Transverse colon (tissue), 3 donors: ENCODE measurements at regions not wholly inside any gene's neighbourhood (a gene's known extent, or its start where the extent isn't known, plus 50 kb on each side); places are given as distances from the start of the nearest gene placed in this dataset.

Experiments
- POLR2A ChIP-seq: fragments of 450-650 bp; IDR thresholded peaks from one replicate; pipeline ENCODE4 v1.6.1; 2016; ENCODE audit warnings: antibody characterized with exemption, mild to moderate bottlenecking, moderate library complexity
- TF ChIP-seq, protein P1 (sequence below), 5 experiments: fragments of 200-600 bp in 3 of 5; fragments of 450-650 bp in 2 of 5; sonication (generic) in 3 of 5; IDR thresholded peaks; 1 replicate in 2 of 5; 2 replicates in 3 of 5; pipeline ENCODE4 v1.5.1; 2016 to 2017; ENCODE audit warnings: antibody characterized with exemption in 5 of 5, inconsistent platforms in 3 of 5, mild to moderate bottlenecking in 2 of 5, moderate library complexity in 1 of 5

DNA sequence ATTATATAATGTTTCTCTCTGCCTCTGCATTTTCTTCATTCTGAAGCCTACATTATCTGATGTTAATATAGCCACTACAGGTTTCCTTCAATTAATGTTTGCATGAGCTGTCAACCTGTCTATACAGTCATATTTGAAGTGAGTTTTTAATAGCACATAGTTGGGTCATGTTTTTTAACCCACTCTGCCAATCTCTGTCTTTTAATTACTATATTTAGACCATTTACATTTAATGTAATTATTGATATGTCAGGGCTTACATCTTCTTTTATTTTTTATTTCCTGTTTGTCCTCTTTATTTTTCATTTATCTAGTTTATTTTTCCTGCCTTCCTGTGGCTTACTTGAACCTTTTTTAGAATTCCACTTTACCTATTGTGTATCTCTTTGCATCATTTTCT, 124.3 kb upstream of the PDE1C start:
- TF ChIP-seq, protein P1, sequence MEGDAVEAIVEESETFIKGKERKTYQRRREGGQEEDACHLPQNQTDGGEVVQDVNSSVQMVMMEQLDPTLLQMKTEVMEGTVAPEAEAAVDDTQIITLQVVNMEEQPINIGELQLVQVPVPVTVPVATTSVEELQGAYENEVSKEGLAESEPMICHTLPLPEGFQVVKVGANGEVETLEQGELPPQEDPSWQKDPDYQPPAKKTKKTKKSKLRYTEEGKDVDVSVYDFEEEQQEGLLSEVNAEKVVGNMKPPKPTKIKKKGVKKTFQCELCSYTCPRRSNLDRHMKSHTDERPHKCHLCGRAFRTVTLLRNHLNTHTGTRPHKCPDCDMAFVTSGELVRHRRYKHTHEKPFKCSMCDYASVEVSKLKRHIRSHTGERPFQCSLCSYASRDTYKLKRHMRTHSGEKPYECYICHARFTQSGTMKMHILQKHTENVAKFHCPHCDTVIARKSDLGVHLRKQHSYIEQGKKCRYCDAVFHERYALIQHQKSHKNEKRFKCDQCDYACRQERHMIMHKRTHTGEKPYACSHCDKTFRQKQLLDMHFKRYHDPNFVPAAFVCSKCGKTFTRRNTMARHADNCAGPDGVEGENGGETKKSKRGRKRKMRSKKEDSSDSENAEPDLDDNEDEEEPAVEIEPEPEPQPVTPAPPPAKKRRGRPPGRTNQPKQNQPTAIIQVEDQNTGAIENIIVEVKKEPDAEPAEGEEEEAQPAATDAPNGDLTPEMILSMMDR (IDR thresholded peaks at IDR 0.05), result no peak
- TF ChIP-seq POLR2A, result no peak
